Skeletal muscle tissue (tissue), 3 donors: ENCODE measurements at regions not wholly inside any gene's neighbourhood (a gene's known extent, or its start where the extent isn't known, plus 50 kb on each side); places are given as distances from the start of the nearest gene placed in this dataset.
"Not testable (repeated sequence)": the region's sequence is repeated elsewhere in the genome, so short reads cannot be mapped to it uniquely, and the experiment has no call there.

Experiments used
- H3K27ac ChIP-seq: one replicate; pipeline ENCODE4 v1.7.0; 2013; ENCODE audit warnings: mild to moderate bottlenecking, low read depth, low read length, inconsistent platforms
- H3K27me3 ChIP-seq, 3 donors: one replicate each; pipeline ENCODE4 v1.7.0; 2013; ENCODE audit warnings: low read length in 3 of 3; ENCODE audit not compliant: control insufficient read depth in 3 of 3, insufficient read depth in 3 of 3
- H3K36me3 ChIP-seq, 3 donors: one replicate each; pipeline ENCODE4 v1.7.0; 2013; ENCODE audit warnings: low read length in 3 of 3; ENCODE audit not compliant: control insufficient read depth in 3 of 3, insufficient read depth in 3 of 3
- H3K4me1 ChIP-seq, 3 donors: one replicate each; pipeline ENCODE4 v1.7.0; 2013; ENCODE audit warnings: low read length in 3 of 3, mild to moderate bottlenecking in 3 of 3; ENCODE audit not compliant: control insufficient read depth in 3 of 3, insufficient read depth in 3 of 3
- H3K4me3 ChIP-seq, 3 donors: one replicate each; pipeline ENCODE4 v1.7.0; 2013; ENCODE audit warnings: low read length in 3 of 3
- H3K9ac ChIP-seq, 3 donors: one replicate each; pipeline ENCODE4 v1.7.0; 2013; ENCODE audit warnings: low read length in 3 of 3, mild to moderate bottlenecking in 3 of 3, moderate library complexity in 2 of 3, low read depth in 1 of 3
- H3K9me3 ChIP-seq, 3 donors: one replicate each; pipeline ENCODE4 v1.7.0; 2013; ENCODE audit warnings: low read length in 3 of 3; ENCODE audit not compliant: control insufficient read depth in 3 of 3
- donor health status: Osteomylitis.

GRCh38 chr21:35601211-35601610 lies 459.1 kb downstream of the SETD4 start:
- H3K9me3 ChIP-seq, result no peaks in the 10 kb centered on the region
- H3K27ac ChIP-seq, result no peak overlapping the region
- H3K9ac ChIP-seq, result no peak overlapping the region
- no peak overlapping the region for H3K4me3 ChIP-seq
- no peaks in the 10 kb centered on the region for H3K4me1 ChIP-seq
- peaks cover 0 to 2% (median 0%) of the 10 kb centered on the region in 3 donors for H3K27me3 ChIP-seq
- H3K36me3 ChIP-seq, result no peaks in the 10 kb centered on the region

- H3K9me3 ChIP-seq, result no peaks in the 10 kb centered on the region
- no peak overlapping the region for H3K9ac ChIP-seq
- H3K4me3 ChIP-seq, result no peak overlapping the region
- H3K36me3 ChIP-seq, result no peaks in the 10 kb centered on the region
- H3K27ac ChIP-seq, result no peak overlapping the region
- H3K4me1 ChIP-seq, result no peaks in the 10 kb centered on the region
- H3K27me3 ChIP-seq, result no peaks in the 10 kb centered on the region
Observed at GRCh38 chr21:35599164-35599563, 461.2 kb downstream of the SETD4 start.

DNA sequence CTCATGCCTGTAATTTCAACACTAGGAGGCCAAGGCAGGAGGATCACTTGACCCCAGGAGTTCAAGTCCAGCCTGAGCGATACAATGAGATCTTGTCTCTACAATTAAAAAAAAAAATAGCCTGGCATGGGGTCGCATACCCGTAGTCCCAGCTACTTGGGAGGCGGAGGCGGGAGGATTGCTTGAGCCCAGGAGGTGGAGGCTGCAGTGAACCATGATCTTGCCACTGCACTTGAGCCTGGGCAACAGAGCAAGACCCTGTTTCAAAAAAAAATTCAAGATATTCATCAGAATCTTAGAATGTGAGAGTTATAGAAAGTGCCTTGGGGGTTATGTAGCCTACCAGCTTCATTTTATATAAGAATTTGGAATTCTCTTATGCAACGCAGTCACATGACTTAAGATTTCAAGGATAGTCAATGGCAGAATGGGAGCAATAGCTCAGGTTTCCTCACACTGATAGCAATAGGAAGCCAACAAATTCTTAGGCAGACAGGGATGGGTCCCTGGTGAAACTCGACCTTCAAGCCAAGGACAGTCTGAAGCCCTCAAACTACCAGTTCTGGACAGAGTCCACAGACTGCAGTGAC lies 462.5 kb downstream of the SETD4 start:
- Histone ChIP-seq H3K27me3 (no peaks in the 10 kb centered on the region), H3K4me1 (no peaks in the 10 kb centered on the region), H3K9me3 (no peaks in the 10 kb centered on the region), H3K36me3 (no peaks in the 10 kb centered on the region), H3K9ac (no peak overlapping the region), H3K4me3 (no peak overlapping the region), H3K27ac (no peak overlapping the region)

DNA sequence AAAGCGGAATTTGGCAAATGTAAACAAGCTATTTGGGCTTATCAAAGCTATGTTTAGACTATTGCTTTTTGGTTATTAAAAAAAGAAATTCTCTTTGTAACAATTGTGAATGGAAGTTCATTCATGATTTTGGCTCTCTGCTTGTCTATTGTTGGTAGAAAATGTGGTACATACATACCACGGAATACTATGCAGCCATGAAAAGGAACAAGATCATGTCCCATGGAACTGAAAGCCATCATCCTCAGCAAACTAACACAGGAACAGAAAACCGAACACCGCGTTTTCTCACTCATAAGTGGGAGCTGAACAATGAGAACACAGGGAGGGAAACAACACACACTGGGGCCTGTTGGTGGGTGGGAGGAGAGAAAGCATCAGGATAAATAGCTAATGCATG lies 465.4 kb downstream of the SETD4 start:
- H3K27ac ChIP-seq, result no peak overlapping the region
- H3K9me3 ChIP-seq, result no peaks in the 10 kb centered on the region
- H3K9ac ChIP-seq, result no peak overlapping the region
- H3K36me3 ChIP-seq, result no peaks in the 10 kb centered on the region
- H3K4me3 ChIP-seq, result no peak overlapping the region
- no peaks in the 10 kb centered on the region for H3K4me1 ChIP-seq
- H3K27me3 ChIP-seq, result no peaks in the 10 kb centered on the region

DNA sequence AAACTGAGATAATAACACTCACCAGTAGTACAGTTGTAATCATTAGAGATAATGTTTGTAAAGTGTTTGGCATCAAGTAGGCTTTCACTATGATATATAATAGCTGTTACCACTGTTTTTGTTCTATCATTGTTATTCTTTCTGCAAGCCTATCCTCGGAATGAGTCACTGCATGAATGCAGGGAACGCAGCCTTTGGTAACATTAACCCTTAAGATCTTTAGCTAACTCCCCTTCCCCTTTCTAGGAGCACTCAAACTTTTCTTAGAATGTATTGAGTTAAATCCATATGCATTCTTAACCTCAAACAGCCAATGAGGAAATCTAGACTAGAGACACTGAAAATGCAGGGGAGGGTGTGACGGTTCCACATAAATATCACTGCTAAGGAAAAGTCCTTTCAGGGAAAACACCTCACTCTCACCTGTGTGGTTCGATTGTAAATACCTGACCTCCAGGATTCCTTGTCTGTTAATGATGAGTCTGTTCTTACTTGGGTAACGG lies 467.3 kb downstream of the SETD4 start:
- Histone ChIP-seq H3K9ac (no peak overlapping the region), H3K27me3 (no peaks in the 10 kb centered on the region), H3K27ac (no peak overlapping the region)

DNA sequence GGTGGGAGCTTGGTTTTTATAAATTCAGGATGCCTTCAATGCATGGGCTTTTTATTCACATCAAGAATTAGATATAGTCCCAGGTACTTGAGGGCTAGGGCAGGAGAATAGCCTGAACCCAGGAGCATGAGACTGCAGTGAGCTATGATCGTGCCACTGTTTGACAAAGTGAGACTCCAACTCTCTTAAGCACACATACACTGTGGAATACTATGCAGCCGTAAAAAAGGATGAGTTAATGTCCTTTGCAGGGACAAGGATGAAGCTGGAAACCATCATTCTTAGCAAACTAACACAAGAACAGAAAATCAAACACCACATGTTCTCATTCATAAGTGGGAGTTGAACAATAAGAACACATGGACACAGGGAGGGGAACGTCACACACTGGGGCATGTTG lies 470.0 kb downstream of the SETD4 start:
- H3K4me1 ChIP-seq, H3K4me3 ChIP-seq, H3K9ac ChIP-seq, H3K36me3 ChIP-seq, H3K27ac ChIP-seq, H3K9me3 ChIP-seq, H3K27me3 ChIP-seq: not testable (repeated sequence)

More for the DNA sequence above, 467.3 kb downstream of the SETD4 start:
- no peaks in the 10 kb centered on the region for H3K36me3 ChIP-seq
- no peaks in the 10 kb centered on the region for H3K9me3 ChIP-seq
- H3K4me3 ChIP-seq, result no peak overlapping the region
- H3K4me1 ChIP-seq, result no peaks in the 10 kb centered on the region

DNA sequence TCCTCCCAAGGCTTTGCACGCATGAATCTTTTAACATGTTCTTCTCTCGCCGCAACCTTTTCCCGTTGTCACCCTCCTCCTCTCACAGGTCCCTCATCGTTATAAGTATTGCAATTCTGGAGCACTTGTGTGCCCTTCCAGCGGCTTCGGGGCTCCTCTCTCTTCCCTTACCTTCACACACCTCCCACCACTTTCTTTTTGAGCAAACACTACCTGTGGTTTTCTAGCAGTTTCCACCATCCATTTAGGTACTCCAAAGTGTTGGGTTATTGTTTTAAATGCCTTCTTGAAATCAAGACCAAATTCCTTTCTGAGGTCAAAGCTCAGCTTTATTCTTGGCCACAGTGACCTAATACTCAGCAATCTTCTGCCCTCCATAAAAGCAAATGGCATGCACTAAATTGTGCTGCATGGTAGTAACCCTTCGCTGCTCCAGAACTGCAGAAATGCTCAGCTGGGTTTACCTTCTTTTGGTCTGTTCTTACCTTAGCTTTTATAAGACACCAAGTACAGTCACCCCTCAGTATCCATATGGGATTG lies 472.4 kb downstream of the SETD4 start:
- Histone ChIP-seq H3K36me3 (no peaks in the 10 kb centered on the region), H3K9ac (no peak overlapping the region), H3K9me3 (no peaks in the 10 kb centered on the region), H3K27me3 (no peaks in the 10 kb centered on the region), H3K4me3 (no peak overlapping the region), H3K4me1 (no peaks in the 10 kb centered on the region), H3K27ac (no peak overlapping the region)

DNA sequence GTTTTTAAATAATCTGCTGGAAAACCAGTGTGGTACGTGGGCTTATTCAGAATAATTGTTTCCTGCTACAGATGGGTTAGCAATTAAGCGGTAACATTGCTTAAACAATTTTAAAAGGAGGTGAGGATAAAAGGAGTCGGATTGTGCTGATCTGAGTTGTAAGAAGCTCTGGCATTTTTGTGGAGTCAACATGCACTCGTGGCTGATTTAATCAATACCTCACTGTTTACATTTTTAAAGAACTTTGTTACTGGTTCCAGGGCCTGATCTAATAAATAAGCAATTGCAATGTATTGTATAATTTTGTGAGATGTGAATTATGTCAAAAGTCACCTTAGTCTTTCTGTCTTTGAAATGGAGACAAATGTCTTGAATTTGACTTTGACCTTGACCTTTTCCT lies 474.0 kb downstream of the SETD4 start:
- no peaks in the 10 kb centered on the region for H3K4me1 ChIP-seq
- no peak overlapping the region for H3K27ac ChIP-seq
- H3K4me3 ChIP-seq, result no peak overlapping the region
- no peaks in the 10 kb centered on the region for H3K9me3 ChIP-seq
- no peak overlapping the region for H3K9ac ChIP-seq
- H3K27me3 ChIP-seq, result no peaks in the 10 kb centered on the region
- H3K36me3 ChIP-seq, result no peaks in the 10 kb centered on the region

DNA sequence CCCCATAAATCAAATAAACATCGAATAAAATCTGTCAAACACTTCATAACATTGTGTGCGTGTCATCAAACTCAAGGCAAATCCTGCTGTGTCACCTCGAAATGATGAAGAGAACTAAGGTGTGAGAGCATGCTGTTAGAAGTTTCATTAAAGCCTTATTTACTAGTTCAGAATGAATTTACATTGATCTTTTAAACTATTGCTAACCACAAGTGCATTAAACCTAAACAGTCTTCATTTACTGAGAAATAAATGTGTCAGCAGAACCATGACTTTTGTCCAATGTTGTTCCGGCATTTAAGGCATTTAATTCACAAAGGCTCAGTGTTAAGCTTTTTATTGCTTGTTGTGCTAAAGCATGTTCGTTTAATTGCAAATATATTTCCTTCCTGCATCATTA lies 474.4 kb downstream of the SETD4 start:
- H3K4me1 ChIP-seq, result no peaks in the 10 kb centered on the region
- no peaks in the 10 kb centered on the region for H3K36me3 ChIP-seq

GRCh38 chr21:35585155-35585554 lies 475.2 kb downstream of the SETD4 start:
- Histone ChIP-seq H3K4me3 (no peak overlapping the region), H3K9ac (no peak overlapping the region), H3K36me3 (no peaks in the 10 kb centered on the region), H3K4me1 (no peaks in the 10 kb centered on the region), H3K27ac (no peak overlapping the region), H3K27me3 (no peaks in the 10 kb centered on the region), H3K9me3 (no peaks in the 10 kb centered on the region)

More for the DNA sequence above, 474.4 kb downstream of the SETD4 start:
- H3K9me3 ChIP-seq, result no peaks in the 10 kb centered on the region
- no peak overlapping the region for H3K4me3 ChIP-seq
- H3K9ac ChIP-seq, result no peak overlapping the region
- H3K27me3 ChIP-seq, result no peaks in the 10 kb centered on the region
- H3K27ac ChIP-seq, result no peak overlapping the region
